Large intestine (tissue), 3 donors: ENCODE measurements at regions not wholly inside any gene's neighbourhood (a gene's known extent, or its start where the extent isn't known, plus 50 kb on each side); places are given as distances from the start of the nearest gene placed in this dataset.
A peak's percentile ranks its signal among the peaks of the same experiment; 100 is the strongest.
"Not testable (repeated sequence)": the region's sequence is repeated elsewhere in the genome, so short reads cannot be mapped to it uniquely, and the experiment has no call there.

Source experiments
- DNase-seq, 2 donors: peaks; one replicate each; pipeline versions ENCODE4 v3.0.0 to v3.0.0-alpha.2; 2013
- H3K27ac ChIP-seq: one replicate; pipeline ENCODE4 v1.5.1; 2013; ENCODE audit warnings: low read length
- H3K27me3 ChIP-seq: 2 replicates; pipeline ENCODE4 v1.6.1; 2013; ENCODE audit warnings: low read length; ENCODE audit not compliant: control insufficient read depth, insufficient read depth
- H3K36me3 ChIP-seq: 2 replicates; pipeline ENCODE4 v1.6.1; 2013; ENCODE audit warnings: low read length; ENCODE audit not compliant: control insufficient read depth, insufficient read depth
- H3K4me1 ChIP-seq: one replicate; pipeline ENCODE4 v1.6.1; 2013; ENCODE audit warnings: low read length; ENCODE audit not compliant: control insufficient read depth, insufficient read depth
- H3K4me3 ChIP-seq: one replicate; pipeline ENCODE4 v1.5.1; 2013; ENCODE audit warnings: low read length
- H3K9me3 ChIP-seq: one replicate; pipeline ENCODE4 v1.6.1; 2013; ENCODE audit warnings: mild to moderate bottlenecking, low read depth, low read length, moderate library complexity; ENCODE audit not compliant: control insufficient read depth
- WGBS: methylation state at CpG from one replicate; pipeline ENCODE4 v1.1.5; 2013; ENCODE audit warnings: low lambda C conversion rate; ENCODE audit not compliant: insufficient coverage; 5-methylcytosine and 5-hydroxymethylcytosine counted together

- H3K27me3 ChIP-seq: no peaks in the 10 kb centered on the region
- no peaks in the 10 kb centered on the region for H3K36me3 ChIP-seq
- H3K9me3 ChIP-seq: no peaks in the 10 kb centered on the region
- H3K27ac ChIP-seq: no peak overlapping the region
- no peak overlapping the region for H3K4me3 ChIP-seq
- WGBS: no CpG with 5 or more reads among the region's 7 CpGs
- peak; percentile 8 to 29 for DNase-seq
- H3K4me1 ChIP-seq: no peaks in the 10 kb centered on the region
These were observed 445.2 kb downstream of the SQOR start for GRCh38 chr15:46080016-46080415.

GRCh38 chr15:46088486-46089445 is 453.9 kb downstream of the SQOR start:
- Histone ChIP-seq H3K9me3 (no peaks in the 10 kb centered on the region), H3K36me3 (no peaks in the 10 kb centered on the region), H3K27me3 (no peaks in the 10 kb centered on the region), H3K4me1 (no peaks in the 10 kb centered on the region), H3K4me3 (no peak overlapping the region), H3K27ac (no peak overlapping the region)
- 87% methylated on average over 2 of the region's 3 CpGs for WGBS
- DNase-seq: no peak

- H3K4me3 ChIP-seq: no peak overlapping the region
- DNase-seq: no peak
- no peaks in the 10 kb centered on the region for H3K36me3 ChIP-seq
- no peaks in the 10 kb centered on the region for H3K9me3 ChIP-seq
- no peaks in the 10 kb centered on the region for H3K27me3 ChIP-seq
- H3K4me1 ChIP-seq: no peaks in the 10 kb centered on the region
- H3K27ac ChIP-seq: no peak overlapping the region
- WGBS: 60% methylated on average over 2 of the region's 4 CpGs
These were observed 454.7 kb downstream of the SQOR start for GRCh38 chr15:46089467-46089935.

GRCh38 chr15:46091860-46092450 is 457.1 kb downstream of the SQOR start:
- no peaks in the 10 kb centered on the region for H3K4me1 ChIP-seq
- no peak overlapping the region for H3K27ac ChIP-seq
- DNase-seq: no peak
- H3K36me3 ChIP-seq: no peaks in the 10 kb centered on the region
- no peak overlapping the region for H3K4me3 ChIP-seq
- no peaks in the 10 kb centered on the region for H3K9me3 ChIP-seq
- no peaks in the 10 kb centered on the region for H3K27me3 ChIP-seq
- no CpG with 5 or more reads among the region's 16 CpGs for WGBS

GRCh38 chr15:46098006-46098405 is 463.2 kb downstream of the SQOR start:
- not testable (repeated sequence) for H3K27me3 ChIP-seq, H3K4me3 ChIP-seq, H3K27ac ChIP-seq, H3K4me1 ChIP-seq, H3K36me3 ChIP-seq, DNase-seq, H3K9me3 ChIP-seq
- no CpG with 5 or more reads among the region's 32 CpGs for WGBS

GRCh38 chr15:46110755-46111154 is 475.9 kb downstream of the SQOR start:
- no peaks in the 10 kb centered on the region for H3K9me3 ChIP-seq

GRCh38 chr15:46111730-46112129 is 476.9 kb downstream of the SQOR start:
- no peak for DNase-seq
- no peaks in the 10 kb centered on the region for H3K4me1 ChIP-seq
- WGBS: no CpG with 5 or more reads among the region's 3 CpGs

More at GRCh38 chr15:46110755-46111154, 475.9 kb downstream of the SQOR start:
- Histone ChIP-seq H3K27ac (no peak overlapping the region), H3K4me3 (no peak overlapping the region), H3K36me3 (no peaks in the 10 kb centered on the region), H3K27me3 (no peaks in the 10 kb centered on the region), H3K4me1 (no peaks in the 10 kb centered on the region)
- no peak for DNase-seq
- WGBS: 80% methylated on average over 1 of the region's 2 CpGs

GRCh38 chr15:46117071-46117470 is 482.2 kb downstream of the SQOR start:
- H3K36me3 ChIP-seq: no peaks in the 10 kb centered on the region
- no peak overlapping the region for H3K4me3 ChIP-seq
- H3K27me3 ChIP-seq: no peaks in the 10 kb centered on the region
- no peaks in the 10 kb centered on the region for H3K4me1 ChIP-seq
- no peak overlapping the region for H3K27ac ChIP-seq
- DNase-seq: no peak
- H3K9me3 ChIP-seq: no peaks in the 10 kb centered on the region

More at GRCh38 chr15:46111730-46112129, 476.9 kb downstream of the SQOR start:
- Histone ChIP-seq H3K27me3 (no peaks in the 10 kb centered on the region), H3K27ac (no peak overlapping the region), H3K9me3 (no peaks in the 10 kb centered on the region), H3K36me3 (no peaks in the 10 kb centered on the region), H3K4me3 (no peak overlapping the region)

- H3K9me3 ChIP-seq: no peaks in the 10 kb centered on the region
- no peak overlapping the region for H3K4me3 ChIP-seq
- WGBS: no CpG with 5 or more reads among the region's 3 CpGs
- H3K36me3 ChIP-seq: no peaks in the 10 kb centered on the region
- no peak for DNase-seq
- H3K27ac ChIP-seq: no peak overlapping the region
- no peaks in the 10 kb centered on the region for H3K27me3 ChIP-seq
- H3K4me1 ChIP-seq: no peaks in the 10 kb centered on the region
These were observed 485.9 kb downstream of the SQOR start for GRCh38 chr15:46120713-46121112.

- Histone ChIP-seq H3K9me3 (no peaks in the 10 kb centered on the region), H3K36me3 (no peaks in the 10 kb centered on the region), H3K4me1 (no peaks in the 10 kb centered on the region), H3K27me3 (no peaks in the 10 kb centered on the region), H3K4me3 (no peak overlapping the region), H3K27ac (no peak overlapping the region)
- no peak for DNase-seq
These were observed 486.6 kb downstream of the SQOR start for GRCh38 chr15:46121441-46121840.
